Neuronal stem cell (in vitro differentiated cells): ENCODE measurements at regions not wholly inside any gene's neighbourhood (a gene's known extent, or its start where the extent isn't known, plus 50 kb on each side); places are given as distances from the start of the nearest gene placed in this dataset.
"Not testable (repeated sequence)": the region's sequence is repeated elsewhere in the genome, so short reads cannot be mapped to it uniquely, and the experiment has no call there.

ENCODE experiments used
- DNase-seq: peaks from one replicate; pipeline ENCODE4 v3.0.0-alpha.2; 2013; ENCODE audit warnings: low spot score
- H2AFZ ChIP-seq: one replicate; pipeline ENCODE4 v1.6.1; 2013; ENCODE audit warnings: mild to moderate bottlenecking, low read length, inconsistent platforms
- H2AK5ac ChIP-seq: 2 replicates; pipeline ENCODE4 v1.6.1; 2013; ENCODE audit warnings: low read depth, mild to moderate bottlenecking, inconsistent platforms, low read length, moderate library complexity, mixed read lengths
- H2BK120ac ChIP-seq: 2 replicates; pipeline ENCODE4 v1.6.1; 2013; ENCODE audit warnings: low read depth, mild to moderate bottlenecking, inconsistent platforms, low read length, moderate library complexity, mixed read lengths
- H2BK12ac ChIP-seq: one replicate; pipeline ENCODE4 v1.6.1; 2013; ENCODE audit warnings: low read length, inconsistent platforms
- H2BK15ac ChIP-seq: 2 replicates; pipeline ENCODE4 v1.6.1; 2013; ENCODE audit warnings: mild to moderate bottlenecking, low read length, inconsistent platforms, mixed read lengths
- H2BK5ac ChIP-seq: one replicate; pipeline ENCODE4 v1.6.1; 2013; ENCODE audit warnings: inconsistent platforms, mild to moderate bottlenecking, low read length, moderate library complexity
- H3K14ac ChIP-seq: one replicate; pipeline ENCODE4 v1.6.1; 2013; ENCODE audit warnings: low read length, inconsistent platforms
- H3K18ac ChIP-seq: 2 replicates; pipeline ENCODE4 v1.6.1; 2013; ENCODE audit warnings: low read length, inconsistent platforms
- H3K23ac ChIP-seq: 2 replicates; pipeline ENCODE4 v1.6.1; 2013; ENCODE audit warnings: low read depth, mild to moderate bottlenecking, mixed read lengths, low read length, inconsistent platforms; ENCODE audit not compliant: poor library complexity
- H3K27ac ChIP-seq: replicated peaks from 3 replicates; pipeline ENCODE4 v1.5.1; 2013; ENCODE audit warnings: low read length, inconsistent platforms
- H3K27me3 ChIP-seq, 3 experiments: 2 replicates each; pipeline ENCODE4 v1.6.1; 2013; ENCODE audit warnings: low read length in 3 of 3, mild to moderate bottlenecking in 2 of 3, inconsistent platforms in 1 of 3, low read depth in 1 of 3, mixed read lengths in 1 of 3, moderate library complexity in 1 of 3; ENCODE audit not compliant: control insufficient read depth in 3 of 3, insufficient read depth in 3 of 3
- H3K36me3 ChIP-seq, 2 donors: replicated peaks in 1 of 2; 2 replicates each; pipeline ENCODE4 v1.6.1; 2013; ENCODE audit warnings: low read length in 2 of 2; ENCODE audit not compliant: control insufficient read depth in 2 of 2, insufficient read depth in 2 of 2
- H3K4ac ChIP-seq: 2 replicates; pipeline ENCODE4 v1.6.1; 2013; ENCODE audit warnings: inconsistent platforms, mild to moderate bottlenecking, low read length, moderate library complexity
- H3K4me1 ChIP-seq, 2 donors: 1 replicate in 1 of 2; 2 replicates in 1 of 2; pipeline ENCODE4 v1.6.1; 2013; ENCODE audit warnings: low read length in 2 of 2, low read depth in 1 of 2; ENCODE audit not compliant: control insufficient read depth in 2 of 2, insufficient read depth in 1 of 2
- H3K4me2 ChIP-seq: one replicate; pipeline ENCODE4 v1.6.1; 2013; ENCODE audit warnings: mild to moderate bottlenecking, low read length, inconsistent platforms; ENCODE audit not compliant: insufficient read depth, poor library complexity, severe bottlenecking
- H3K4me3 ChIP-seq, 2 donors: 2 replicates each; pipeline ENCODE4 v1.5.1; 2013; ENCODE audit warnings: low read length in 2 of 2, mild to moderate bottlenecking in 2 of 2, inconsistent platforms in 1 of 2, moderate library complexity in 1 of 2
- H3K79me1 ChIP-seq: one replicate; pipeline ENCODE4 v1.6.1; 2013; ENCODE audit warnings: low read depth, mild to moderate bottlenecking, inconsistent platforms, low read length, moderate library complexity
- H3K9ac ChIP-seq: one replicate; pipeline ENCODE4 v1.6.1; 2013; ENCODE audit warnings: mild to moderate bottlenecking, low read depth, low read length, inconsistent platforms; ENCODE audit not compliant: poor library complexity
- H3K9me3 ChIP-seq, 2 donors: replicated peaks in 1 of 2; 2 replicates each; pipeline versions ENCODE3 to v1.6.1; 2013; ENCODE audit warnings: low read length in 2 of 2, mild to moderate bottlenecking in 2 of 2, inconsistent platforms in 1 of 2, low read depth in 1 of 2, mixed read lengths in 1 of 2, moderate library complexity in 1 of 2; ENCODE audit not compliant: control insufficient read depth in 2 of 2, insufficient read depth in 1 of 2
- H4K8ac ChIP-seq: one replicate; pipeline ENCODE4 v1.6.1; 2013; ENCODE audit warnings: low read depth, mild to moderate bottlenecking, inconsistent platforms, low read length, moderate library complexity
- H4K91ac ChIP-seq: one replicate; pipeline ENCODE4 v1.6.1; 2013; ENCODE audit warnings: low read length, low read depth, mild to moderate bottlenecking, inconsistent platforms; ENCODE audit not compliant: poor library complexity
- WGBS, 2 donors: extraction: QIAGEN DNeasy Blood & Tissue Kit; methylation state at CpG; one replicate each; pipeline ENCODE4 v1.1.7; 2013; ENCODE audit warnings: missing lambda C conversion rate in 2 of 2, mixed read lengths in 1 of 2; ENCODE audit not compliant: insufficient read length in 2 of 2, insufficient replicate concordance in 1 of 2; ENCODE audit errors: extremely low coverage in 2 of 2; 5-methylcytosine and 5-hydroxymethylcytosine counted together

DNA sequence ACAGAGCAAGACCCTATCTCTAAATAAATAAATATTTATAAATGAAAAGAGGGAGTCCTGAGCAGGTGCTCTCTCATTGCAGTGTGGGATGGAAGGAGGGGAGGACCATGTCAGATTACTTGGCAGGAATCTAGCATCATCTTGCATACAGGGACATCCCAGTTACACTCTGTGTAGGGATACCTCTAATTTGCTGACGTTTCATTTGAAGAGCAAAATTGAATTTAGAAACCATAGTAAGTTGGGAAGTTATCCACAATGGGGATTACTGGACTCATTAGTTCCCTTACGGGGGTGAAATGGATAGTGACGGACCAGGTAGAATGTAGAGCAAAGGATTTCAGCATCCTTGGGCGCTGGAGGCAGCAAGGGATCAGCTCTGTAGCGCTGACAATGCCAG lies 52.1 kb downstream of the ARHGEF18 start:
- no peak overlapping the region for H3K18ac ChIP-seq
- H3K4me2 ChIP-seq = no peak overlapping the region

DNA sequence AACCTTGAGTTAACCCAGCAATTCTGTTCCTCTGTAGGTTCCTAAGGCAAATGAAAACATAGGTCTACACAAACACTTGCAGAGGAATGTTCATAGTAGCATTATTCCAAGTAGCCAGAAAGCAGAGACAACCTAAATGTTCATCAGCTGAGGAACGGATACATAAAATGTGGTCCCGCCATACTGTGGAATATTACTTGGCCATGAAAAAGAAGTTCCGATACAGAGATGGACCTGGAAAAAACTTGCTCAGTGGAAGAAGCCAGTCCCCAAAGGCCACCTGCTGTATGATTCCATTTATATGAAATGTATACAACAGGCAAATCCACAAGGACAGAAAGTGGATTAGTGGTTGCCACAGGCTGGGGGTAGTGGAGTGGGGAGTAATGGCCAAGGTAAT lies 53.0 kb downstream of the ARHGEF18 start:
- no peak overlapping the region for H2BK15ac ChIP-seq
- H2AFZ ChIP-seq = no peak overlapping the region
- peaks cover 3 to 12% of the 10 kb centered on the region in 2 donors for H3K36me3 ChIP-seq
- H4K91ac ChIP-seq = no peak overlapping the region
- H2BK5ac ChIP-seq = no peak overlapping the region
- peaks cover 7% of the 10 kb centered on the region for H3K79me1 ChIP-seq
- H3K4me1 ChIP-seq = peaks cover 0 to 9% of the 10 kb centered on the region in 2 donors
- H3K4me2 ChIP-seq = no peak overlapping the region
- no peak overlapping the region for H3K4ac ChIP-seq
- WGBS, 2 donors = no CpG with 5 or more reads among the region's 3 CpGs
- H3K27me3 ChIP-seq = no peaks in the 10 kb centered on the region
- DNase-seq = no peak
- H3K9me3 ChIP-seq = peaks cover 0 to 4% of the 10 kb centered on the region in 2 donors
- no peak overlapping the region for H3K14ac ChIP-seq
- H3K23ac ChIP-seq = no peak overlapping the region
- H2AK5ac ChIP-seq = no peak overlapping the region
- H3K18ac ChIP-seq = no peak overlapping the region
- no peak overlapping the region for H2BK120ac ChIP-seq
- no peak overlapping the region for H3K4me3 ChIP-seq
- no peak overlapping the region for H4K8ac ChIP-seq
- no peak overlapping the region for H2BK12ac ChIP-seq
- no peak overlapping the region for H3K9ac ChIP-seq
- no peak overlapping the region for H3K27ac ChIP-seq

More for the DNA sequence above, 52.1 kb downstream of the ARHGEF18 start:
- H3K27me3 ChIP-seq = no peaks in the 10 kb centered on the region
- H3K9me3 ChIP-seq = peaks cover 0 to 4% of the 10 kb centered on the region in 2 donors
- H2BK15ac ChIP-seq = no peak overlapping the region
- H3K36me3 ChIP-seq = peaks cover 3 to 12% of the 10 kb centered on the region in 2 donors
- no peak overlapping the region for H3K4ac ChIP-seq
- no peak overlapping the region for H3K27ac ChIP-seq
- H3K9ac ChIP-seq = no peak overlapping the region
- no peak overlapping the region for H4K91ac ChIP-seq
- H3K23ac ChIP-seq = no peak overlapping the region
- no peak overlapping the region for H2AFZ ChIP-seq
- no peak overlapping the region for H3K4me3 ChIP-seq
- H2BK5ac ChIP-seq = no peak overlapping the region
- no peak overlapping the region for H2AK5ac ChIP-seq
- peaks cover 3 to 13% of the 10 kb centered on the region in 2 donors for H3K4me1 ChIP-seq
- no peak overlapping the region for H2BK120ac ChIP-seq
- H2BK12ac ChIP-seq = no peak overlapping the region
- H3K14ac ChIP-seq = no peak overlapping the region
- H4K8ac ChIP-seq = no peak overlapping the region
- no CpG with 5 or more reads among the region's 5 CpGs for WGBS, 2 donors
- DNase-seq = no peak
- peaks cover 7% of the 10 kb centered on the region for H3K79me1 ChIP-seq

GRCh38 chr19:7405482-7405881 lies 56.7 kb downstream of the ARHGEF18 start:
- H2BK5ac ChIP-seq, H3K4me2 ChIP-seq, H3K14ac ChIP-seq, H2BK12ac ChIP-seq, H3K4ac ChIP-seq, H3K9me3 ChIP-seq, H4K8ac ChIP-seq, H3K4me1 ChIP-seq, H4K91ac ChIP-seq, H2AFZ ChIP-seq, H3K27ac ChIP-seq, H3K23ac ChIP-seq, H3K27me3 ChIP-seq, H3K4me3 ChIP-seq, DNase-seq, H2BK120ac ChIP-seq, H2AK5ac ChIP-seq, H3K79me1 ChIP-seq, H3K9ac ChIP-seq, H2BK15ac ChIP-seq, H3K18ac ChIP-seq: not testable (repeated sequence)
- no CpG with 5 or more reads among the region's 5 CpGs for WGBS, 2 donors
- peaks cover 3 to 12% of the 10 kb centered on the region in 2 donors for H3K36me3 ChIP-seq

GRCh38 chr19:7408251-7408650 lies 59.5 kb downstream of the ARHGEF18 start:
- no peaks in the 10 kb centered on the region for H3K27me3 ChIP-seq
- no peak overlapping the region for H3K14ac ChIP-seq
- H2AK5ac ChIP-seq = no peak overlapping the region
- H3K36me3 ChIP-seq = no peaks in the 10 kb centered on the region
- no peak overlapping the region for H2AFZ ChIP-seq
- H3K79me1 ChIP-seq = no peaks in the 10 kb centered on the region
- no peak overlapping the region for H3K4ac ChIP-seq
- no peak overlapping the region for H2BK15ac ChIP-seq
- no peak overlapping the region for H3K4me2 ChIP-seq
- H2BK5ac ChIP-seq = no peak overlapping the region
- no peak overlapping the region for H3K23ac ChIP-seq
- H4K8ac ChIP-seq = no peak overlapping the region
- no CpG with 5 or more reads among the region's 5 CpGs for WGBS, 2 donors
- H4K91ac ChIP-seq = no peak overlapping the region
- H3K4me3 ChIP-seq = no peak overlapping the region
- H2BK120ac ChIP-seq = no peak overlapping the region
- no peaks in the 10 kb centered on the region for H3K4me1 ChIP-seq
- H3K18ac ChIP-seq = no peak overlapping the region
- H3K9me3 ChIP-seq = no peaks in the 10 kb centered on the region
- no peak overlapping the region for H3K9ac ChIP-seq
- H2BK12ac ChIP-seq = no peak overlapping the region
- DNase-seq = no peak
- H3K27ac ChIP-seq = no peak overlapping the region
